Activated CD8-positive, alpha-beta T cell treated with anti-CD3 and anti-CD28 coated beads, Interleukin-2, amount 10 ng/mL, durations not matched to agents 7 days and 5 days (primary cell): ENCODE measurements at regions not wholly inside any gene's neighbourhood (a gene's known extent, or its start where the extent isn't known, plus 50 kb on each side); places are given as distances from the start of the nearest gene placed in this dataset.

Experiments
- ATAC-seq: fragments of 150-1000 bp; cut with Tn5 transposase; one replicate; pipeline ENCODE4 v1.10.0; 2021; ENCODE audit warnings: moderate library complexity
- CTCF ChIA-PET: fragments of 350-600 bp; sonication (Branson Sonifier 250); formaldehyde crosslinking; loops from one replicate; lab custom pipeline; 2021; ENCODE audit warnings: antibody characterized with exemption; lab: Charles Lee
- POLR2A ChIA-PET: fragments of 350-600 bp; sonication (Branson Sonifier 250); formaldehyde crosslinking; loops from one replicate; lab custom pipeline; 2021; ENCODE audit warnings: antibody characterized with exemption; lab: Charles Lee
- DNase-seq: peaks from one replicate; pipeline ENCODE4 v3.0.0-alpha.2; 2020
- H3K27ac Mint-ChIP-seq: one replicate; pipeline ENCODE4 v1.8.0; 2021; ENCODE audit warnings: mild to moderate bottlenecking, mixed read lengths
- H3K27me3 Mint-ChIP-seq: one replicate; pipeline ENCODE4 v1.8.0; 2021; ENCODE audit warnings: low read depth, mixed read lengths
- H3K36me3 Mint-ChIP-seq: one replicate; pipeline ENCODE4 v1.8.0; 2021; ENCODE audit warnings: low read depth, mixed read lengths
- H3K4me1 Mint-ChIP-seq: one replicate; pipeline ENCODE4 v1.8.0; 2021; ENCODE audit warnings: low read depth, mixed read lengths
- H3K4me3 Mint-ChIP-seq: one replicate; pipeline ENCODE4 v1.8.0; 2021; ENCODE audit warnings: mild to moderate bottlenecking, mixed read lengths
- H3K9me3 Mint-ChIP-seq: one replicate; pipeline ENCODE4 v1.8.0; 2022; ENCODE audit warnings: mixed read lengths; ENCODE audit not compliant: insufficient read depth

DNA sequence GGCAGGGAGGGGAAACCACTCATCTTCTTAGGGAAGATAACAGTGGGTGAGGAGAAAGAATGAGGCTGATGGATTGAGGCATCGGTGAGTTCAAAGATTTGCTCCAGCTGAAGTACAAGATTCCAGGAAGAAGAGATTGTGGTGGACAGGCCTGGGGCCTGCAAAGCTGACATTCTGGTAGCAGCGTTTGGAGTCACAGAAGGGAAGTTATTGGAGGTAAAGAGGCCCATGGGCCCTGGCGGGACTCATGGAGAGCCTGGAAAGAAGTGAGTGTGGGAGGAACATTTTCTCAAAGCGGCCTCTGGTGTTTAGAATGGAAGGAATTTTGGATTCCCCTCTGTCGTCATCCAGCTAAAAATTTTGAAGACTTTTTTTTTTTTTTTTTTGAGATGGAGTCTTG, 160.0 kb upstream of the KLF6 start:
- Mint-ChIP-seq H3K4me3 (peak overlapping the region; percentile 7), H3K27ac (peak overlapping the region; percentile 89), H3K27me3 (no peaks in the 10 kb centered on the region), H3K36me3 (peaks cover 29% of the 10 kb centered on the region), H3K9me3 (peaks cover 5% of the 10 kb centered on the region), H3K4me1 (peaks cover 87% of the 10 kb centered on the region)
- POLR2A ChIA-PET, result interaction anchor here (1.3 to 12.6 kb wide), 5 partner anchors 11 to 162 kb away, joined by 3 to 179 read pairs (median 6); partner anchors contain the start of gene KLF6
- DNase-seq (no peak), ATAC-seq (no peak)
- CTCF ChIA-PET, result interaction anchor here (1.0 to 1.4 kb wide), 2 partner anchors 9 to 10 kb away, joined by 4 read pairs; no protein-coding TSS in a partner anchor

DNA sequence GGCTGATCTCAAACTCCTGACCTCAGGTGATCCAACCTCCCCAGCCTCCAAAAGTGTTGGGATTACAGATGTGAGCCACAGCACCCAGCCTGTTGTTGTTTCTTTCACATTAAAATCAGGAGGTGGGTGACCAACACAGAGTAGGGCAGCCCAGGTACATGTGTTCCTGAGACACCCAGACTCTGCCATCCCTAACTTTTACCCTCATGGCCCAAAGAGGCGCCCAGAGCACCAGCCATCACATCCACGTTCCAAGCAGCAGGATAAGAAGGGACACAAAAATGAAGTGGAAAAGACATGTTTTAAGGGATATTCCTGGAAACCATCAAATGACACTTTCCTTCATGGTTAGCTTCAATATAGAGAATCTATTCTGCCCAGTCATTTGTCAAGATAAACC, 159.6 kb upstream of the KLF6 start:
- DNase-seq (no peak), ATAC-seq (no peak)
- H3K36me3 Mint-ChIP-seq, result peaks cover 32% of the 10 kb centered on the region
- peaks cover 82% of the 10 kb centered on the region for H3K4me1 Mint-ChIP-seq
- H3K27me3 Mint-ChIP-seq, result no peaks in the 10 kb centered on the region
- CTCF ChIA-PET, result interaction anchor here (1.4 kb wide), 1 partner anchor 9 kb away, joined by 4 read pairs; no protein-coding TSS in a partner anchor
- peak overlapping the region; percentile 7 for H3K4me3 Mint-ChIP-seq
- peaks cover 5% of the 10 kb centered on the region for H3K9me3 Mint-ChIP-seq
- peak overlapping the region; percentile 89 for H3K27ac Mint-ChIP-seq
- POLR2A ChIA-PET, result interaction anchor here (1.5 to 12.6 kb wide), 3 partner anchors 11 to 161 kb away, joined by 3 to 179 read pairs (median 10); partner anchors contain the start of gene KLF6

GRCh38 chr10:3943695-3944257, 158.8 kb upstream of the KLF6 start:
- peaks cover 74% of the 10 kb centered on the region for H3K4me1 Mint-ChIP-seq

GRCh38 chr10:3942937-3943489, 158.0 kb upstream of the KLF6 start:
- H3K27ac Mint-ChIP-seq, result peak overlapping the region; percentile 83
- ChIA-PET POLR2A (interaction anchor here (0.9 to 12.6 kb wide), 3 partner anchors 8 to 160 kb away, joined by 3 to 179 read pairs (median 10); partner anchors contain the start of gene KLF6), CTCF (no interaction called here)
- H3K36me3 Mint-ChIP-seq, result peaks cover 23% of the 10 kb centered on the region
- DNase-seq, result no peak
- no peaks in the 10 kb centered on the region for H3K27me3 Mint-ChIP-seq
- peaks cover 5% of the 10 kb centered on the region for H3K9me3 Mint-ChIP-seq
- no peak for ATAC-seq
- H3K4me1 Mint-ChIP-seq, result peaks cover 67% of the 10 kb centered on the region
- no peak overlapping the region for H3K4me3 Mint-ChIP-seq

More at GRCh38 chr10:3943695-3944257, 158.8 kb upstream of the KLF6 start:
- peaks cover 27% of the 10 kb centered on the region for H3K36me3 Mint-ChIP-seq
- peaks cover 5% of the 10 kb centered on the region for H3K9me3 Mint-ChIP-seq
- ChIA-PET POLR2A (interaction anchor here (0.9 to 12.6 kb wide), 4 partner anchors 8 to 161 kb away, joined by 3 to 179 read pairs (median 6); partner anchors contain the start of gene KLF6), CTCF (interaction anchor here (1.4 kb wide), 1 partner anchor 8 kb away, joined by 4 read pairs; no protein-coding TSS in a partner anchor)
- no peak overlapping the region for H3K4me3 Mint-ChIP-seq
- ATAC-seq (peak; percentile 9), DNase-seq (no peak)
- no peaks in the 10 kb centered on the region for H3K27me3 Mint-ChIP-seq
- peak overlapping the region; percentile 66 for H3K27ac Mint-ChIP-seq

DNA sequence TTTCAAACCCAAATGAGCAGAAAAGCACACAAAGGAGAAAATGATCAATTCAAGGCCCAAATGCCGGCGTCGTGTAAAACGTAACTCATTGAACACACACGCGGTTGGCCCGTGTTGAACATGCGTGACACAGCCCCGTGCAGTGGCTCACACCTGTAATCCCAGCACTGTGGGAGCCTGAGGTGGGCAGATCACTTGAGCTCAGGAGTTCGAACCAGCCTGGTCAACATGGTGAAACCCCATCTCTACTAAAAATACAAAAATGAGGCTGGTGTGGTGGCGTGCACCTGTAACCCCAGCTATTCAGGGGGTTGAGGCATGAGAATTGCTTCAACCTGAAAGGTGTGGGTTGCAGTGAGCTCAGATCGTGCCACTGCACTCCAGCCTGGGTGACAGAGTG, 156.7 kb upstream of the KLF6 start:
- ATAC-seq (no peak), DNase-seq (no peak)
- H3K4me1 Mint-ChIP-seq, result peaks cover 58% of the 10 kb centered on the region
- peaks cover 16% of the 10 kb centered on the region for H3K9me3 Mint-ChIP-seq
- no peaks in the 10 kb centered on the region for H3K27me3 Mint-ChIP-seq
- H3K4me3 Mint-ChIP-seq, result no peak overlapping the region
- POLR2A ChIA-PET, result interaction anchor here (1.1 to 12.6 kb wide), 2 partner anchors 19 to 159 kb away, joined by 3 to 179 read pairs; partner anchors contain the start of gene KLF6
- CTCF ChIA-PET, result interaction anchor here (0.8 kb wide), 1 partner anchor 13 kb away, joined by 4 read pairs; no protein-coding TSS in a partner anchor
- H3K27ac Mint-ChIP-seq, result peak overlapping the region; percentile 73
- H3K36me3 Mint-ChIP-seq, result peaks cover 34% of the 10 kb centered on the region

DNA sequence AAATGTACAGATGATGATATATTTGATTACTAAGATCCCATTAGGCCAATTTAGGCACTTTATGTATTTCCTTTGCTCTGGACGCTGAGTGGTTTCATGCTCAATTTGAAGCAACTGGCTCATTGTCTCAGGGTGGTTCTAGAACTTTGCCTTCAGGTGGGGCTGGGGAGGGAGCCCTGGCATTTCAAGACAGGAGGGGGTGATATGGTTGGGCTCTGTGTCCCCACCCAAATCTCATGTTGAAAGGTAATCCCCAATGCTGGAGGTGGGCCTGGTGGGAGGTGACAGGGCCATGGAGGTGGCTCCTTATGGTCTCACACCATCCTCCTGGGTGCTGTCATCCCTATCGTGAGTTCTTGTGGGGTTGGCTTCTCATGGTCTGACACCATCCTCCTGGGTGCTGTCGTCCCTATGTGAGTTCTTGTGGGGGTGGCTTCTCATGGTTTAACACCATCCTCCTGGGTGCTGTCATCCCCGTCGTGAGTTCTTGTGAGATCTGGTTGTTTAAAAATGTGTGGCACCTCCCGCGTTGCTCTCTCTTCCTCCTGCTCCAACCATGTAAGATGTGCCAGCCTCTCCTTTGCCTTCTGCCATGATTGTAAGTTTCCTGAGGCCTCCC, 151.5 kb upstream of the KLF6 start:
- H3K4me1 Mint-ChIP-seq, result peaks cover 61% of the 10 kb centered on the region
- ChIA-PET POLR2A (interaction anchor here (8.5 kb wide), 1 partner anchor 152 kb away, joined by 67 read pairs; the partner anchor contains the start of gene KLF6), CTCF (interaction anchor here (1.5 to 1.6 kb wide), 2 partner anchors 8 to 33 kb away, joined by 4 read pairs; no protein-coding TSS in a partner anchor)
- peaks cover 24% of the 10 kb centered on the region for H3K9me3 Mint-ChIP-seq
- no peak overlapping the region for H3K4me3 Mint-ChIP-seq
- peaks cover 54% of the 10 kb centered on the region for H3K36me3 Mint-ChIP-seq
- H3K27ac Mint-ChIP-seq, result peak overlapping the region; percentile 45
- H3K27me3 Mint-ChIP-seq, result no peaks in the 10 kb centered on the region
- DNase-seq (no peak), ATAC-seq (no peak)

GRCh38 chr10:3935933-3936359, 150.9 kb upstream of the KLF6 start:
- Mint-ChIP-seq H3K27me3 (no peaks in the 10 kb centered on the region), H3K36me3 (peaks cover 56% of the 10 kb centered on the region), H3K4me3 (peak overlapping the region; percentile 51), H3K27ac (peak overlapping the region; percentile 89), H3K4me1 (peaks cover 61% of the 10 kb centered on the region), H3K9me3 (peaks cover 24% of the 10 kb centered on the region)
- CTCF ChIA-PET, result interaction anchor here (1.5 to 1.6 kb wide), 2 partner anchors 8 to 34 kb away, joined by 4 read pairs; no protein-coding TSS in a partner anchor
- POLR2A ChIA-PET, result interaction anchor here (1.2 to 8.5 kb wide), 4 partner anchors 8 to 151 kb away, joined by 3 to 67 read pairs (median 6); partner anchors contain the start of gene KLF6
- ATAC-seq, result no peak
- no peak for DNase-seq

DNA sequence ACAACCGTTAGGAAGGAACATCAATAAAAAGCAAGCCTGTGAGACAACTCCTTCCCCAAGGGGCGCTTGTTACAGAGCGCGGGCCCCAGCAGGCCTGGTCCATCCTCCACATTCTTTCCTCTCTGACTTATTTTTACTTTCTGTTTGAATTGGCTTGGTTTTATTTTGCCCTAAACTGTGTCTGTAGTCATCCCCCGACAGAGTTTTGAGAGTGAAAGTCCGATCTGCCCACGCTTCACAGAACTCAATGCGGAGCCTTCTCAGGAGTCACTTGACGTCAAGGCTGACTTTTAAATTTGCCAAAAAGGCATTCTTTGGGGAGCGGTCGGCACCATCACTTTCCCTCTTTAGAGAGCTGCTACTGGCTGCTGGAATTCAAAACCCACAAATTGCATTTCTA, 150.1 kb upstream of the KLF6 start:
- Mint-ChIP-seq H3K4me3 (peak overlapping the region; percentile 51), H3K9me3 (peaks cover 19% of the 10 kb centered on the region), H3K27ac (peak overlapping the region; percentile 89), H3K27me3 (no peaks in the 10 kb centered on the region), H3K4me1 (peaks cover 61% of the 10 kb centered on the region), H3K36me3 (peaks cover 52% of the 10 kb centered on the region)
- ChIA-PET CTCF (interaction anchor here (1.5 to 2.1 kb wide), 4 partner anchors 9 to 35 kb away, joined by 4 read pairs; no protein-coding TSS in a partner anchor), POLR2A (interaction anchor here (1.1 to 8.5 kb wide), 6 partner anchors 9 to 150 kb away, joined by 3 to 67 read pairs (median 4); partner anchors contain the start of gene KLF6)
- ATAC-seq (peak; percentile 93), DNase-seq (peak; percentile 72)

- Mint-ChIP-seq H3K4me1 (peaks cover 64% of the 10 kb centered on the region), H3K4me3 (no peak overlapping the region), H3K27ac (peak overlapping the region; percentile 89), H3K9me3 (peaks cover 19% of the 10 kb centered on the region), H3K27me3 (no peaks in the 10 kb centered on the region), H3K36me3 (peaks cover 49% of the 10 kb centered on the region)
- CTCF ChIA-PET, result interaction anchor here (1.2 to 2.1 kb wide), 5 partner anchors 14 to 44 kb away, joined by 3 to 6 read pairs (median 4); no protein-coding TSS in a partner anchor
- DNase-seq (no peak), ATAC-seq (no peak)
- POLR2A ChIA-PET, result interaction anchor here (0.9 to 8.5 kb wide), 5 partner anchors 11 to 149 kb away, joined by 3 to 67 read pairs (median 5); partner anchors contain the start of gene KLF6
These were observed 148.7 kb upstream of the KLF6 start for GRCh38 chr10:3933733-3934132.

- POLR2A ChIA-PET, result interaction anchor here (0.6 to 8.5 kb wide), 8 partner anchors 12 to 148 kb away, joined by 3 to 67 read pairs (median 4); partner anchors contain the start of gene KLF6
- H3K27ac Mint-ChIP-seq, result peak overlapping the region; percentile 89
- H3K4me1 Mint-ChIP-seq, result peaks cover 67% of the 10 kb centered on the region
- CTCF ChIA-PET, result interaction anchor here (0.7 to 2.1 kb wide), 6 partner anchors 15 to 58 kb away, joined by 3 to 6 read pairs (median 4); no protein-coding TSS in a partner anchor
- peaks cover 45% of the 10 kb centered on the region for H3K36me3 Mint-ChIP-seq
- ATAC-seq (peak; percentile 39), DNase-seq (no peak)
- H3K27me3 Mint-ChIP-seq, result no peaks in the 10 kb centered on the region
- H3K9me3 Mint-ChIP-seq, result peaks cover 18% of the 10 kb centered on the region
- peak overlapping the region; percentile 17 for H3K4me3 Mint-ChIP-seq
These were observed 147.8 kb upstream of the KLF6 start for GRCh38 chr10:3932597-3933375.
